HL-60 (cell line): ENCODE measurements at regions not wholly inside any gene's neighbourhood (a gene's known extent, or its start where the extent isn't known, plus 50 kb on each side); places are given as distances from the start of the nearest gene placed in this dataset.

Experiments used
- CTCF ChIP-seq: IDR thresholded peaks from one replicate; pipeline ENCODE4 v1.5.1; 2011; ENCODE audit warnings: low read length, control low read depth, inconsistent platforms; ENCODE audit not compliant: insufficient read depth
- POLR2AphosphoS5 ChIP-seq: IDR thresholded peaks from 2 replicates; pipeline ENCODE4 v1.6.1; 2012; ENCODE audit warnings: low read depth

DNA sequence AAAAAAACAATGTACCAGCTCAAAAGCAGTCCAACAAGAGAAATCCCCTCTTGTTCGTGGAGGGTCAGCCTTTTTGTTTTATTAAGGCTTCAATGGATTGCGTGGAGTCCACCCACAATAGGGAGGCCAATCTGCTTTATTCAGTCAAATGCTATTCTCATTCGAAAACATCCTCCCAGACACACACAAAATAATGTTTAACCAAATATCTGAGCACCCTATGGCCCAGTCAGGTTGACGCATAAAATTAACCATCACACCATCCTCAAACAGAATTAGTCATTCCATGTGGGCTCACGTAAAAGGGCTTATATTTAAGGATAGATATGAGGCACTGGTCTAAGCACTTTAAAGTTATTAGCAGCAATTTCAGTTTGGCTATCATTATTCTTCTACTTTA lies 58.9 kb upstream of the DEUP1 start:
- TF ChIP-seq CTCF (no peak), POLR2AphosphoS5 (no peak)
